ENCODE measurements at regions not wholly inside any gene's neighbourhood (a gene's known extent, or its start where the extent isn't known, plus 50 kb on each side); places are given as distances from the start of the nearest gene placed in this dataset.
"Not testable (repeated sequence)": the region's sequence is repeated elsewhere in the genome, so short reads cannot be mapped to it uniquely, and the experiment has no call there.

GRCh38 chr2:89142959-89143358 is 451.5 kb downstream of the RPIA start:
- not testable (repeated sequence) for DNase-seq (ENCODE audit: low spot score)

GRCh38 chr2:89145342-89145741 is 453.9 kb downstream of the RPIA start:
- not testable (repeated sequence) for DNase-seq (ENCODE audit: low spot score)

GRCh38 chr2:89148256-89148655 is 456.8 kb downstream of the RPIA start:
- not testable (repeated sequence) for DNase-seq (ENCODE audit: low spot score)

- DNase-seq (ENCODE audit: low spot score), result not testable (repeated sequence)
These were observed 460.2 kb downstream of the RPIA start for GRCh38 chr2:89151699-89152098.

GRCh38 chr2:89152501-89152900 is 461.0 kb downstream of the RPIA start:
- not testable (repeated sequence) for DNase-seq (ENCODE audit: low spot score)

GRCh38 chr2:89153210-89153609 is 461.7 kb downstream of the RPIA start:
- not testable (repeated sequence) for DNase-seq (ENCODE audit: low spot score)

- DNase-seq (ENCODE audit: low spot score), result not testable (repeated sequence)
These were observed 462.8 kb downstream of the RPIA start for GRCh38 chr2:89154247-89154682.

- DNase-seq (ENCODE audit: low spot score), result not testable (repeated sequence)
These were observed 468.8 kb downstream of the RPIA start for GRCh38 chr2:89160306-89160705.

- DNase-seq (ENCODE audit: low spot score), result not testable (repeated sequence)
These were observed 470.2 kb downstream of the RPIA start for GRCh38 chr2:89161626-89162025.

GRCh38 chr2:89170506-89171173 is 479.2 kb downstream of the RPIA start:
- DNase-seq (ENCODE audit: low spot score), result not testable (repeated sequence)

- DNase-seq (ENCODE audit: low spot score), result not testable (repeated sequence)
These were observed 479.7 kb downstream of the RPIA start for GRCh38 chr2:89171174-89171519.

- DNase-seq (ENCODE audit: low spot score), result not testable (repeated sequence)
These were observed 485.5 kb downstream of the RPIA start for GRCh38 chr2:89177004-89177403.

- DNase-seq (ENCODE audit: low spot score), result not testable (repeated sequence)
These were observed 490.7 kb downstream of the RPIA start for GRCh38 chr2:89182221-89182620.

GRCh38 chr2:89184746-89185145 is 493.3 kb downstream of the RPIA start:
- not testable (repeated sequence) for DNase-seq (ENCODE audit: low spot score)

- DNase-seq (ENCODE audit: low spot score), result not testable (repeated sequence)
These were observed 504.3 kb downstream of the RPIA start for GRCh38 chr2:89195636-89196251.

GRCh38 chr2:89196719-89197118 is 505.2 kb downstream of the RPIA start:
- DNase-seq (ENCODE audit: low spot score), result not testable (repeated sequence)

- DNase-seq (ENCODE audit: low spot score), result not testable (repeated sequence)
These were observed 506.6 kb downstream of the RPIA start for GRCh38 chr2:89198026-89198425.

GRCh38 chr2:89199453-89200246 is 508.2 kb downstream of the RPIA start:
- not testable (repeated sequence) for DNase-seq (ENCODE audit: low spot score)

- not testable (repeated sequence) for DNase-seq (ENCODE audit: low spot score)
These were observed 508.7 kb downstream of the RPIA start for GRCh38 chr2:89200247-89200527.

GRCh38 chr2:89202518-89202917 is 511.0 kb downstream of the RPIA start:
- DNase-seq (ENCODE audit: low spot score), result not testable (repeated sequence)

GRCh38 chr2:89205153-89205552 is 513.7 kb downstream of the RPIA start:
- not testable (repeated sequence) for DNase-seq (ENCODE audit: low spot score)

Data from mesenteric fat pad (tissue), 1 donor.